ENCODE measurements at regions not wholly inside any gene's neighbourhood (a gene's known extent, or its start where the extent isn't known, plus 50 kb on each side); places are given as distances from the start of the nearest gene placed in this dataset.

DNA sequence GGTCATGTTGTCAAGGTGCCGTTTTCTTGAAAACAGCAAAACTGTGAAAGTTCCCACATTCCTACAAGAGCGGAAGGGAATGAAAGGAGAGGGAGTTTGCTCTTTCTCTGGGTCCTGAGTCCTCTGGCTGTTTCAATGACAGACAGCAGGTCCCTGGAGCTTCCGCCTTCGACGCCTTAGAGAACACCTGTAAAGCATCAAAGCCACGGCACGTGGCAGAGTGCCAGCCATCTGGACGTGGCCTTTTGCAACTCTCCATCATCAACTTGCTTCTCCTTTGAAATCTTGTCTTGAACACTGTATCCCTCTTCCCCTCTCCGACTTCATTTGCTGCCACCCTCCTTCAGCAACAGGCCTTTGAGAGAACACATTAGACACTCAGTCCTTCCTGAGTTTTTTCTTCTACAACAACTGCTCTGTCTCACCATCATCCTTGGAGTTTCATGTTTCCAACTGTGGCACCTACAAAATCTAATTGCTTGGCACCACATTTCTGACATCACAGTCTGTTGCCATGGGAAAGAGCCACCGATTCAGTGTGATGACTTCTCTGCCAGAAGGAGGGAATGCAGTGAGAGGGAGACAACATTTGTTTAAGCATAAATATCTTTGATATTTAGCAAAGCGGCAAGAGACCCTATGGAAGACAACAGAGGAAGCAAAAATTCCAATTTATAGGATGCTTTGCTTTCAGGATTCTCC is 204.9 kb upstream of the PTER start:
- peaks cover 5 to 20% (median 7%) of the 10 kb centered on the region in 7 donors for H3K9me3 Mint-ChIP-seq
- no peak overlapping the region for H3K27ac Mint-ChIP-seq
- H3K36me3 ChIP-seq (replicated peaks in 1 of 2; ENCODE audit: control insufficient read depth in 1 of 2, insufficient read depth in 2 of 2, low read length in 2 of 2), result no peaks in the 10 kb centered on the region
- no peak overlapping the region for H3K4me2 ChIP-seq (replicated peaks; ENCODE audit: extremely low read depth, low read length, poor library complexity, severe bottlenecking)
- no peak overlapping the region for H3K4me3 ChIP-seq (replicated peaks in 1 of 3; ENCODE audit: low read depth in 2 of 3, low read length in 3 of 3)
- TF ChIP-seq, protein P1, sequence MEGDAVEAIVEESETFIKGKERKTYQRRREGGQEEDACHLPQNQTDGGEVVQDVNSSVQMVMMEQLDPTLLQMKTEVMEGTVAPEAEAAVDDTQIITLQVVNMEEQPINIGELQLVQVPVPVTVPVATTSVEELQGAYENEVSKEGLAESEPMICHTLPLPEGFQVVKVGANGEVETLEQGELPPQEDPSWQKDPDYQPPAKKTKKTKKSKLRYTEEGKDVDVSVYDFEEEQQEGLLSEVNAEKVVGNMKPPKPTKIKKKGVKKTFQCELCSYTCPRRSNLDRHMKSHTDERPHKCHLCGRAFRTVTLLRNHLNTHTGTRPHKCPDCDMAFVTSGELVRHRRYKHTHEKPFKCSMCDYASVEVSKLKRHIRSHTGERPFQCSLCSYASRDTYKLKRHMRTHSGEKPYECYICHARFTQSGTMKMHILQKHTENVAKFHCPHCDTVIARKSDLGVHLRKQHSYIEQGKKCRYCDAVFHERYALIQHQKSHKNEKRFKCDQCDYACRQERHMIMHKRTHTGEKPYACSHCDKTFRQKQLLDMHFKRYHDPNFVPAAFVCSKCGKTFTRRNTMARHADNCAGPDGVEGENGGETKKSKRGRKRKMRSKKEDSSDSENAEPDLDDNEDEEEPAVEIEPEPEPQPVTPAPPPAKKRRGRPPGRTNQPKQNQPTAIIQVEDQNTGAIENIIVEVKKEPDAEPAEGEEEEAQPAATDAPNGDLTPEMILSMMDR (IDR thresholded peaks at IDR 0.05), result no peak
- intact Hi-C loops (cut with micrococcal nuclease), result no loop called here
- no peak overlapping the region for H3K4me3 Mint-ChIP-seq
- H3K4me1 Mint-ChIP-seq, result no peaks in the 10 kb centered on the region
- no peaks in the 10 kb centered on the region for H3K27me3 ChIP-seq (ENCODE audit: control insufficient read depth in 2 of 2, insufficient read depth in 2 of 2, low read length in 2 of 2)
- H3K9ac ChIP-seq (ENCODE audit: insufficient read depth, low read length, poor library complexity, severe bottlenecking), result no peak overlapping the region
- no peaks in the 10 kb centered on the region for H4K20me1 ChIP-seq (ENCODE audit: insufficient read depth, low read length)
- H3K36me3 Mint-ChIP-seq, result no peaks in the 10 kb centered on the region
- H3K9me3 ChIP-seq (replicated peaks in 1 of 2; ENCODE audit: control insufficient read depth in 1 of 2, insufficient read depth in 1 of 2, low read length in 2 of 2), result peaks cover 14 to 24% of the 10 kb centered on the region in 2 donors
- H3K4me1 ChIP-seq (ENCODE audit: control insufficient read depth in 1 of 2, insufficient read depth in 2 of 2, low read length in 2 of 2), result no peaks in the 10 kb centered on the region
- H3K79me2 ChIP-seq (ENCODE audit: insufficient read depth, low read length), result no peaks in the 10 kb centered on the region
- DNase-seq, result no peak
- no peaks in the 10 kb centered on the region for H3K27me3 Mint-ChIP-seq (ENCODE audit: low read depth in 3 of 3)
- H2AFZ ChIP-seq (ENCODE audit: insufficient read depth, low read depth, low read length, poor library complexity, severe bottlenecking), result no peak overlapping the region
- 92% methylated on average over 7 of the region's 11 CpGs for WGBS (ENCODE audit: insufficient coverage)
- no peak overlapping the region for H3K27ac ChIP-seq (ENCODE audit: low read depth in 1 of 2, low read length in 2 of 2)

DNA sequence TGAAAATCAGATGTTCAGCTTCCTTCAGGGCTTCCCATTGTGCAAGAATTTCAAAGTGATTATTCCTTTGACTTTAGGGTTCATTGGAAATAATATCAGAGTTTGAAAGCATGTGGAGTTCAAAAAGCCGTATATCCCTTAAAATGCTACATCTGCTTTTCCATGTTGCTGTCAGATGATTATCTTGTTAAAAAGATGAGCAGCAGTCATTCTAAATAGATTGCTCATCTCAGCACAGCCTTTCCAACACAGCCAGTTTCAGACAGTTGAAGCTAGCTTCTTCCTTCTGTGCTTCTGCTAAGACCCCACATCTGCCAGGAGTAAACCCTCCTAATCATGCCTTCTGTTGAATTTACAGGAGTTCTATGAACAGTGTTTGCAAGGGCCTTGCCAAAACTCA is 204.4 kb upstream of the PTER start:
- H3K27me3 ChIP-seq (ENCODE audit: control insufficient read depth in 2 of 2, insufficient read depth in 2 of 2, low read length in 2 of 2), result no peaks in the 10 kb centered on the region
- no peaks in the 10 kb centered on the region for H3K36me3 ChIP-seq (replicated peaks in 1 of 2; ENCODE audit: control insufficient read depth in 1 of 2, insufficient read depth in 2 of 2, low read length in 2 of 2)
- TF ChIP-seq, protein P1 (IDR thresholded peaks at IDR 0.05), result no peak
- Mint-ChIP-seq H3K9me3 (peaks cover 4 to 19% (median 6%) of the 10 kb centered on the region in 7 donors), H3K4me1 (no peaks in the 10 kb centered on the region), H3K27ac (no peak overlapping the region), H3K36me3 (no peaks in the 10 kb centered on the region), H3K4me3 (no peak overlapping the region), H3K27me3 (ENCODE audit: low read depth in 3 of 3) (no peaks in the 10 kb centered on the region)
- H3K27ac ChIP-seq (ENCODE audit: low read depth in 1 of 2, low read length in 2 of 2), result no peak overlapping the region
- no peak overlapping the region for H2AFZ ChIP-seq (ENCODE audit: insufficient read depth, low read depth, low read length, poor library complexity, severe bottlenecking)
- intact Hi-C loops (cut with micrococcal nuclease), result no loop called here
- WGBS (ENCODE audit: insufficient coverage), result no CpG with 5 or more reads among the region's 1 CpG
- no peaks in the 10 kb centered on the region for H4K20me1 ChIP-seq (ENCODE audit: insufficient read depth, low read length)
- no peak overlapping the region for H3K4me3 ChIP-seq (replicated peaks in 1 of 3; ENCODE audit: low read depth in 2 of 3, low read length in 3 of 3)
- H3K9me3 ChIP-seq (replicated peaks in 1 of 2; ENCODE audit: control insufficient read depth in 1 of 2, insufficient read depth in 1 of 2, low read length in 2 of 2), result peaks cover 11 to 20% of the 10 kb centered on the region in 2 donors
- no peak for DNase-seq
- no peak overlapping the region for H3K9ac ChIP-seq (ENCODE audit: insufficient read depth, low read length, poor library complexity, severe bottlenecking)
- no peaks in the 10 kb centered on the region for H3K4me1 ChIP-seq (ENCODE audit: control insufficient read depth in 1 of 2, insufficient read depth in 2 of 2, low read length in 2 of 2)
- no peaks in the 10 kb centered on the region for H3K79me2 ChIP-seq (ENCODE audit: insufficient read depth, low read length)
- no peak overlapping the region for H3K4me2 ChIP-seq (replicated peaks; ENCODE audit: extremely low read depth, low read length, poor library complexity, severe bottlenecking)

Data from CD14-positive monocyte (primary cell).